K562 (cell line): ENCODE measurements at regions not wholly inside any gene's neighbourhood (a gene's known extent, or its start where the extent isn't known, plus 50 kb on each side); places are given as distances from the start of the nearest gene placed in this dataset.

ENCODE experiments used
- ATAC-seq: fragments of 200-7000 bp; cut with Tn5 transposase; 3 replicates; pipeline ENCODE4 v1.9.1; 2020; ENCODE audit warnings: moderate library complexity
- BruUV-seq: library from RNA; stranded (reverse); fragments of 400-500 nt; replicated peaks from 2 replicates; lab custom pipeline; 2021; lab: Mats Ljungman, UMichigan
- CTCF ChIA-PET: fragments of 300-600 bp; formaldehyde crosslinking; extraction: SDS; loops from one replicate; lab custom pipeline; 2021; ENCODE audit warnings: low intra/inter-chr PET ratio; lab: Yijun Ruan, JAX
- POLR2A ChIA-PET: fragments of 300-600, 350-650 bp; sonication (Branson Sonifier 250); formaldehyde crosslinking; extraction: SDS; loops from one replicate; lab custom pipeline; 2021; ENCODE audit warnings: antibody characterized with exemption, inconsistent platforms; lab: Yijun Ruan, JAX
- DNase-seq, 4 experiments: peaks; one replicate each; pipeline versions ENCODE4 v3.0.0 to v3.0.0-alpha.2; 2011 to 2018; ENCODE audit warnings: low spot score in 3 of 4, mixed read lengths in 3 of 4; ENCODE audit errors: extremely low read depth in 1 of 4
- FAIRE-seq: peaks from 2 replicates; lab custom pipeline; 2011; peaks lifted over from hg19 to GRCh38; lab: Jason Lieb, UNC
- H2AFZ ChIP-seq: 2 replicates; pipeline ENCODE4 v1.6.0; 2011; ENCODE audit warnings: low read depth, low read length, control low read depth, inconsistent platforms
- H3K27ac ChIP-seq: fragments of 200-600 bp; 3 replicates; pipeline ENCODE4 v1.8.0; 2011; ENCODE audit warnings: low read depth, mild to moderate bottlenecking, control low read depth, inconsistent platforms, low read length, moderate library complexity, mixed read lengths; ENCODE audit errors: extremely low read depth
- H3K27me3 ChIP-seq, 2 experiments: fragments of 300-600 bp in 1 of 2; 2 replicates in 1 of 2; 3 replicates in 1 of 2; pipeline versions ENCODE4 v1.6.0 to v1.8.0; 2011; ENCODE audit warnings: inconsistent platforms in 2 of 2, low read length in 2 of 2, mild to moderate bottlenecking in 1 of 2, mixed read lengths in 1 of 2, moderate library complexity in 1 of 2; ENCODE audit not compliant: control insufficient read depth in 2 of 2, insufficient read depth in 2 of 2
- H3K36me3 ChIP-seq: fragments of 300-600 bp; 3 replicates; pipeline ENCODE4 v1.8.0; 2011; ENCODE audit warnings: mild to moderate bottlenecking, low read length, inconsistent platforms; ENCODE audit not compliant: control insufficient read depth, insufficient read depth
- H3K4me1 ChIP-seq, 2 experiments: fragments of 200-600 bp in 1 of 2; replicated peaks in 1 of 2; 2 replicates in 1 of 2; 3 replicates in 1 of 2; pipeline versions ENCODE4 v1.5.1 to v1.8.0; 2011; ENCODE audit warnings: inconsistent platforms in 2 of 2, low read length in 2 of 2, mild to moderate bottlenecking in 1 of 2, mixed read lengths in 1 of 2, moderate library complexity in 1 of 2; ENCODE audit not compliant: control insufficient read depth in 2 of 2, insufficient read depth in 2 of 2
- H3K4me2 ChIP-seq: 2 replicates; pipeline ENCODE4 v1.6.1; 2011; ENCODE audit warnings: low read length, control low read depth, inconsistent platforms, mixed read lengths; ENCODE audit not compliant: insufficient read depth
- H3K4me3 ChIP-seq: fragments of 200-600 bp; sonication (generic), shearing (Covaris generic); 2 replicates; pipeline ENCODE4 v1.5.1; 2016; ENCODE audit warnings: control low read depth, inconsistent platforms
- H3K79me2 ChIP-seq: fragments of 200-600 bp; 3 replicates; pipeline ENCODE4 v1.8.0; 2011; ENCODE audit warnings: low read length, inconsistent platforms; ENCODE audit not compliant: control insufficient read depth, insufficient read depth
- H3K9ac ChIP-seq, 2 experiments: 2 replicates each; pipeline versions ENCODE4 v1.6.0 to v1.6.1; 2011; ENCODE audit warnings: low read depth in 2 of 2, low read length in 2 of 2, control low read depth in 1 of 2, inconsistent platforms in 1 of 2, mild to moderate bottlenecking in 1 of 2, mixed read lengths in 1 of 2; ENCODE audit not compliant: insufficient read depth in 1 of 2
- H3K9me1 ChIP-seq: one replicate; pipeline ENCODE4 v1.6.0; 2011; ENCODE audit warnings: inconsistent platforms, mild to moderate bottlenecking, low read length, moderate library complexity; ENCODE audit not compliant: control insufficient read depth, insufficient read depth
- H3K9me3 ChIP-seq: replicated peaks from 2 replicates; pipeline ENCODE4 v1.5.1; 2011; ENCODE audit warnings: low read depth, low read length, inconsistent platforms; ENCODE audit not compliant: control insufficient read depth, insufficient read depth
- H4K20me1 ChIP-seq: replicated peaks from 2 replicates; pipeline ENCODE4 v1.6.1; 2011; ENCODE audit warnings: low read length, inconsistent platforms, mixed read lengths; ENCODE audit not compliant: control insufficient read depth, insufficient read depth
- C11orf30 ChIP-seq: fragments of 450-650 bp; IDR thresholded peaks from 2 replicates; pipeline ENCODE4 v1.6.1; 2016; ENCODE audit warnings: low read depth, mild to moderate bottlenecking
- ERF ChIP-seq: fragments of 450-650 bp; formaldehyde crosslinking; IDR thresholded peaks from 2 replicates; pipeline ENCODE4 v1.4.0; 2020; ENCODE audit warnings: mild to moderate bottlenecking, mixed read lengths
- MAFF ChIP-seq: IDR thresholded peaks from 2 replicates; pipeline ENCODE4 v1.6.1; 2012; ENCODE audit warnings: low read length, improper control_type of control experiment
- MAFG ChIP-seq: fragments of 450-650 bp; conservative IDR thresholded peaks from 2 replicates; pipeline ENCODE4 v1.6.1; 2016; ENCODE audit warnings: missing genetic modification characterization, missing compliant biosample characterization
- MAFK ChIP-seq: IDR thresholded peaks from 2 replicates; pipeline ENCODE4 v1.6.1; 2011; ENCODE audit warnings: low read length, improper control_type of control experiment
- MIER1 ChIP-seq: fragments of 450-650 bp; IDR thresholded peaks from 2 replicates; pipeline ENCODE4 v1.6.1; 2016; ENCODE audit warnings: antibody characterized with exemption, mild to moderate bottlenecking, low read depth
- MYBL2 ChIP-seq, 2 experiments: fragments of 450-650 bp in 1 of 2; sonication (generic) in 1 of 2; formaldehyde crosslinking in 1 of 2; IDR thresholded peaks; 2 replicates each; pipeline versions ENCODE4 v1.6.1 to v1.8.1; 2017 to 2022; ENCODE audit warnings: borderline replicate concordance in 1 of 2, inconsistent platforms in 1 of 2, low read depth in 1 of 2, mild to moderate bottlenecking in 1 of 2, missing genetic modification reagents in 1 of 2, moderate library complexity in 1 of 2
- NR2C1 ChIP-seq, 2 experiments: fragments of 450-650 bp; IDR thresholded peaks; 2 replicates each; pipeline ENCODE4 v1.6.1; 2017; ENCODE audit warnings: mild to moderate bottlenecking in 2 of 2, antibody characterized with exemption in 1 of 2, inconsistent platforms in 1 of 2, missing compliant biosample characterization in 1 of 2, missing genetic modification characterization in 1 of 2
- PML ChIP-seq: IDR thresholded peaks from 2 replicates; pipeline ENCODE4 v1.6.1; 2012; ENCODE audit warnings: low read length, inconsistent platforms
- SMAD1 ChIP-seq: fragments of 150-350 bp; IDR thresholded peaks from 2 replicates; pipeline ENCODE4 v1.6.1; 2014; ENCODE audit warnings: low read length, low read depth; ENCODE audit not compliant: partially characterized antibody
- TRIM28 ChIP-seq: fragments of 450-650 bp; IDR thresholded peaks from 2 replicates; pipeline ENCODE4 v1.6.1; 2017
- ZFPM2 ChIP-seq: fragments of 250-450 bp; sonication (Bioruptor Pico); IDR thresholded peaks from 2 replicates; pipeline ENCODE4 v1.5.1; 2022; ENCODE audit warnings: mild to moderate bottlenecking
- ZNF134 ChIP-seq: fragments of 250-450 bp; sonication (Bioruptor Pico); conservative IDR thresholded peaks from 2 replicates; pipeline ENCODE4 v1.4.0; 2020
- ZNF165 ChIP-seq: fragments of 250-450 bp; sonication (Bioruptor Pico); IDR thresholded peaks from 2 replicates; pipeline ENCODE4 v1.4.0; 2020; ENCODE audit warnings: borderline replicate concordance
- ZNF232 ChIP-seq: sonication (generic); formaldehyde crosslinking; IDR thresholded peaks from 2 replicates; pipeline ENCODE4 v1.8.0; 2022; ENCODE audit warnings: mild to moderate bottlenecking, missing genetic modification reagents
- ZNF316 ChIP-seq: fragments of 450-650 bp; IDR thresholded peaks from 2 replicates; pipeline ENCODE4 v1.6.1; 2016
- ZNF695 ChIP-seq: fragments of 450-650 bp; formaldehyde crosslinking; IDR thresholded peaks from 2 replicates; pipeline ENCODE4 v1.4.0; 2020; ENCODE audit warnings: mild to moderate bottlenecking, moderate library complexity
- in situ Hi-C: fragments of 300-500 bp; cut with MboI; formaldehyde crosslinking; loops from 4 replicates; pipeline ENCODE4 v1.15.0; 2018; ENCODE audit warnings: inconsistent platforms, mixed read lengths
- intact Hi-C: fragments of 100-400 bp; cut with micrococcal nuclease; formaldehyde crosslinking; loops from 2 replicates; pipeline ENCODE4 v1.14.2; 2022
- TF ChIP-seq, protein P1 (sequence below): fragments of 450-650 bp; IDR thresholded peaks from 2 replicates; pipeline ENCODE4 v1.6.1; 2016; ENCODE audit warnings: low read depth, mild to moderate bottlenecking, moderate library complexity
- TF ChIP-seq, protein P2 (sequence below): fragments of 450-650 bp; IDR thresholded peaks from 2 replicates; pipeline ENCODE4 v1.6.1; 2018; ENCODE audit warnings: mild to moderate bottlenecking, low read depth; ENCODE audit not compliant: partially characterized antibody
- TF ChIP-seq, protein P3 (sequence below): fragments of 200-800 bp; sonication (Bioruptor generic); IDR thresholded peaks from 2 replicates; pipeline ENCODE4 v1.6.1; 2017; ENCODE audit warnings: missing genetic modification characterization, missing compliant biosample characterization
- TF ChIP-seq, protein P4 (sequence below): sonication (generic); formaldehyde crosslinking; IDR thresholded peaks from 2 replicates; pipeline ENCODE4 v1.8.0; 2022; ENCODE audit warnings: missing genetic modification reagents, mild to moderate bottlenecking, borderline replicate concordance

DNA sequence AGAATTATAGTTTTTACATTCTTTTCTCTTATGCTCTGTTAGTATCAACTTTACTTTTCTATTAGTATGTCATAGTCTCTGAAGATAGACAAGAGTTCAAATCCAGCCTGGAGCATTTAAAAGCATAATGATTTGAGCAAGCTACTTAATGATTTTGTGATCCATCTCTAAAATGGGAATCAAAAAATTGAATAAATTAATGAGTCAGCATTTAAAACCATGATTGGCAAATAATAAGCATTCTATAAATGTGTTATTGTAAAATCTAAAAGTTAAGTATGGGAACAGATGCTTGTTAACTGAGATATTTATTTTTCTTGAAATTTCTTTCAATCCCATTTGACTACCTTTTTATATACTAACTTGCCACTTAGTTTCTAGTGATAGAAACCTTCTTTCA lies 391.6 kb downstream of the PCDH7 start:
- Histone ChIP-seq H3K36me3 (no peaks in the 10 kb centered on the region), H3K4me2 (no peak overlapping the region), H4K20me1 (no peaks in the 10 kb centered on the region), H3K27me3 (no peaks in the 10 kb centered on the region), H2AFZ (no peak overlapping the region), H3K4me1 (no peaks in the 10 kb centered on the region), H3K9me1 (no peaks in the 10 kb centered on the region), H3K9ac (no peak overlapping the region), H3K79me2 (no peaks in the 10 kb centered on the region), H3K9me3 (no peaks in the 10 kb centered on the region; the same call in 1 of the 2 replicates), H3K27ac (no peak overlapping the region), H3K4me3 (no peak overlapping the region)
- no TSS peak for BruUV-seq
- ATAC-seq (no peak), DNase-seq (no peak), FAIRE-seq (no peak)
- POLR2A ChIA-PET = no interaction called here
- CTCF ChIA-PET = no interaction called here
- intact Hi-C loops = no loop called here
- in situ Hi-C loops = no loop called here
- TF ChIP-seq ZNF316 = peak; percentile 85
- TF ChIP-seq MAFK = peak; percentile 85
- peak; percentile 58 for TF ChIP-seq MAFG (tag)
- TF ChIP-seq TRIM28 = no peak
- no peak for TF ChIP-seq PML
- no peak for TF ChIP-seq NR2C1 (IDR thresholded peaks at IDR 0.05)
- no peak for TF ChIP-seq NR2C1 (tag; IDR thresholded peaks at IDR 0.05)
- TF ChIP-seq, protein P1, sequence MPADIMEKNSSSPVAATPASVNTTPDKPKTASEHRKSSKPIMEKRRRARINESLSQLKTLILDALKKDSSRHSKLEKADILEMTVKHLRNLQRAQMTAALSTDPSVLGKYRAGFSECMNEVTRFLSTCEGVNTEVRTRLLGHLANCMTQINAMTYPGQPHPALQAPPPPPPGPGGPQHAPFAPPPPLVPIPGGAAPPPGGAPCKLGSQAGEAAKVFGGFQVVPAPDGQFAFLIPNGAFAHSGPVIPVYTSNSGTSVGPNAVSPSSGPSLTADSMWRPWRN = no peak
- TF ChIP-seq C11orf30 = peak; percentile 52; the same call in 1 of the 2 replicates
- no peak for TF ChIP-seq ERF (CRISPR knock-in tag)
- no peak for TF ChIP-seq MIER1
- no peak for TF ChIP-seq ZNF134 (CRISPR knock-in tag)
- TF ChIP-seq, protein P2, sequence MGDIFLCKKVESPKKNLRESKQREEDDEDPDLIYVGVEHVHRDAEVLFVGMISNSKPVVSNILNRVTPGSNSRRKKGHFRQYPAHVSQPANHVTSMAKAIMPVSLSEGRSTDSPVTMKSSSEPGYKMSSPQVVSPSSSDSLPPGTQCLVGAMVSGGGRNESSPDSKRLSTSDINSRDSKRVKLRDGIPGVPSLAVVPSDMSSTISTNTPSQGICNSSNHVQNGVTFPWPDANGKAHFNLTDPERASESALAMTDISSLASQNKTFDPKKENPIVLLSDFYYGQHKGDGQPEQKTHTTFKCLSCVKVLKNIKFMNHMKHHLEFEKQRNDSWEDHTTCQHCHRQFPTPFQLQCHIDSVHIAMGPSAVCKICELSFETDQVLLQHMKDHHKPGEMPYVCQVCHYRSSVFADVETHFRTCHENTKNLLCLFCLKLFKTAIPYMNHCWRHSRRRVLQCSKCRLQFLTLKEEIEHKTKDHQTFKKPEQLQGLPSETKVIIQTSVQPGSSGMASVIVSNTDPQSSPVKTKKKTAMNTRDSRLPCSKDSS = no peak
- no peak for TF ChIP-seq SMAD1
- peak; percentile 79 for TF ChIP-seq MAFF
- TF ChIP-seq MYBL2 (IDR thresholded peaks at IDR 0.05; ENCODE audit: low read depth) = no peak
- no peak for TF ChIP-seq MYBL2 (CRISPR knock-in tag; IDR thresholded peaks at IDR 0.05; ENCODE audit: borderline replicate concordance)
- no peak for TF ChIP-seq ZNF165
- no peak for TF ChIP-seq ZNF695 (CRISPR knock-in tag)
- TF ChIP-seq, protein P3, sequence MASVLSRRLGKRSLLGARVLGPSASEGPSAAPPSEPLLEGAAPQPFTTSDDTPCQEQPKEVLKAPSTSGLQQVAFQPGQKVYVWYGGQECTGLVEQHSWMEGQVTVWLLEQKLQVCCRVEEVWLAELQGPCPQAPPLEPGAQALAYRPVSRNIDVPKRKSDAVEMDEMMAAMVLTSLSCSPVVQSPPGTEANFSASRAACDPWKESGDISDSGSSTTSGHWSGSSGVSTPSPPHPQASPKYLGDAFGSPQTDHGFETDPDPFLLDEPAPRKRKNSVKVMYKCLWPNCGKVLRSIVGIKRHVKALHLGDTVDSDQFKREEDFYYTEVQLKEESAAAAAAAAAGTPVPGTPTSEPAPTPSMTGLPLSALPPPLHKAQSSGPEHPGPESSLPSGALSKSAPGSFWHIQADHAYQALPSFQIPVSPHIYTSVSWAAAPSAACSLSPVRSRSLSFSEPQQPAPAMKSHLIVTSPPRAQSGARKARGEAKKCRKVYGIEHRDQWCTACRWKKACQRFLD (CRISPR knock-in tag) = no peak
- TF ChIP-seq ZFPM2 (CRISPR knock-in tag) = no peak
- TF ChIP-seq, protein P4, sequence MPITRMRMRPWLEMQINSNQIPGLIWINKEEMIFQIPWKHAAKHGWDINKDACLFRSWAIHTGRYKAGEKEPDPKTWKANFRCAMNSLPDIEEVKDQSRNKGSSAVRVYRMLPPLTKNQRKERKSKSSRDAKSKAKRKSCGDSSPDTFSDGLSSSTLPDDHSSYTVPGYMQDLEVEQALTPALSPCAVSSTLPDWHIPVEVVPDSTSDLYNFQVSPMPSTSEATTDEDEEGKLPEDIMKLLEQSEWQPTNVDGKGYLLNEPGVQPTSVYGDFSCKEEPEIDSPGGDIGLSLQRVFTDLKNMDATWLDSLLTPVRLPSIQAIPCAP (CRISPR knock-in tag) = no peak
- no peak for TF ChIP-seq ZNF232 (CRISPR knock-in tag)
